Activated naive CD8-positive, alpha-beta T cell treated with anti-CD3 and anti-CD28 coated beads for 36 hours (primary cell): ENCODE measurements at regions not wholly inside any gene's neighbourhood (a gene's known extent, or its start where the extent isn't known, plus 50 kb on each side); places are given as distances from the start of the nearest gene placed in this dataset.
"Not testable (repeated sequence)": the region's sequence is repeated elsewhere in the genome, so short reads cannot be mapped to it uniquely, and the experiment has no call there.

Experiments used
- DNase-seq: peaks from one replicate; pipeline ENCODE4 v3.0.0; 2021
- H3K27ac Mint-ChIP-seq: one replicate; pipeline ENCODE4 v1.8.0; 2022; ENCODE audit warnings: mild to moderate bottlenecking, moderate library complexity, mixed read lengths
- H3K27me3 Mint-ChIP-seq: one replicate; pipeline ENCODE4 v1.8.0; 2022; ENCODE audit warnings: mild to moderate bottlenecking, mixed read lengths
- H3K36me3 Mint-ChIP-seq: one replicate; pipeline ENCODE4 v1.8.0; 2021; ENCODE audit warnings: mild to moderate bottlenecking, mixed read lengths
- H3K4me1 Mint-ChIP-seq: one replicate; pipeline ENCODE4 v1.8.0; 2021; ENCODE audit warnings: mixed read lengths
- H3K4me3 Mint-ChIP-seq: one replicate; pipeline ENCODE4 v1.8.0; 2022; ENCODE audit warnings: mild to moderate bottlenecking, moderate library complexity, mixed read lengths
- H3K9me3 Mint-ChIP-seq: one replicate; pipeline ENCODE4 v1.8.0; 2022; ENCODE audit warnings: mixed read lengths

GRCh38 chr13:63274772-63275171 is 1859.1 kb upstream of the PCDH20 start:
- no peak overlapping the region for H3K4me3 Mint-ChIP-seq
- no peaks in the 10 kb centered on the region for H3K36me3 Mint-ChIP-seq
- H3K27ac Mint-ChIP-seq, result no peak overlapping the region
- no peak for DNase-seq
- no peaks in the 10 kb centered on the region for H3K4me1 Mint-ChIP-seq
- no peaks in the 10 kb centered on the region for H3K27me3 Mint-ChIP-seq
- H3K9me3 Mint-ChIP-seq, result peaks cover 4% of the 10 kb centered on the region

GRCh38 chr13:63249411-63250187 is 1834.0 kb upstream of the PCDH20 start:
- H3K27ac Mint-ChIP-seq, result no peak overlapping the region
- no peak overlapping the region for H3K4me3 Mint-ChIP-seq
- H3K9me3 Mint-ChIP-seq, result peaks cover under 1% of the 10 kb centered on the region
- no peaks in the 10 kb centered on the region for H3K27me3 Mint-ChIP-seq
- H3K36me3 Mint-ChIP-seq, result no peaks in the 10 kb centered on the region
- no peak for DNase-seq
- H3K4me1 Mint-ChIP-seq, result no peaks in the 10 kb centered on the region

- DNase-seq, H3K27ac Mint-ChIP-seq, H3K4me3 Mint-ChIP-seq, H3K9me3 Mint-ChIP-seq, H3K36me3 Mint-ChIP-seq, H3K4me1 Mint-ChIP-seq, H3K27me3 Mint-ChIP-seq: not testable (repeated sequence)
Observed at GRCh38 chr13:63236667-63237396, 1821.2 kb upstream of the PCDH20 start.

- DNase-seq, H3K4me3 Mint-ChIP-seq, H3K27me3 Mint-ChIP-seq, H3K27ac Mint-ChIP-seq, H3K36me3 Mint-ChIP-seq, H3K4me1 Mint-ChIP-seq, H3K9me3 Mint-ChIP-seq: not testable (repeated sequence)
Observed at GRCh38 chr13:63218596-63218995, 1802.9 kb upstream of the PCDH20 start.

GRCh38 chr13:63209330-63210017 is 1793.8 kb upstream of the PCDH20 start:
- H3K9me3 Mint-ChIP-seq, result no peaks in the 10 kb centered on the region
- DNase-seq, result no peak
- no peak overlapping the region for H3K27ac Mint-ChIP-seq
- no peaks in the 10 kb centered on the region for H3K4me1 Mint-ChIP-seq
- H3K27me3 Mint-ChIP-seq, result no peaks in the 10 kb centered on the region
- H3K36me3 Mint-ChIP-seq, result no peaks in the 10 kb centered on the region
- no peak overlapping the region for H3K4me3 Mint-ChIP-seq

- no peak for DNase-seq
- Mint-ChIP-seq H3K36me3 (no peaks in the 10 kb centered on the region), H3K4me3 (no peak overlapping the region), H3K4me1 (no peaks in the 10 kb centered on the region), H3K27me3 (no peaks in the 10 kb centered on the region), H3K9me3 (no peaks in the 10 kb centered on the region), H3K27ac (no peak overlapping the region)
Observed at GRCh38 chr13:63208826-63209225, 1793.2 kb upstream of the PCDH20 start.

- H3K4me3 Mint-ChIP-seq, result no peak overlapping the region
- no peak overlapping the region for H3K27ac Mint-ChIP-seq
- no peaks in the 10 kb centered on the region for H3K9me3 Mint-ChIP-seq
- no peak for DNase-seq
- no peaks in the 10 kb centered on the region for H3K4me1 Mint-ChIP-seq
- no peaks in the 10 kb centered on the region for H3K27me3 Mint-ChIP-seq
- no peaks in the 10 kb centered on the region for H3K36me3 Mint-ChIP-seq
Observed at GRCh38 chr13:63206461-63206860, 1790.8 kb upstream of the PCDH20 start.

GRCh38 chr13:63201493-63201892 is 1785.8 kb upstream of the PCDH20 start:
- H3K36me3 Mint-ChIP-seq, result no peaks in the 10 kb centered on the region
- no peaks in the 10 kb centered on the region for H3K4me1 Mint-ChIP-seq
- H3K27ac Mint-ChIP-seq, result no peak overlapping the region
- H3K27me3 Mint-ChIP-seq, result no peaks in the 10 kb centered on the region
- no peak overlapping the region for H3K4me3 Mint-ChIP-seq
- peaks cover 2% of the 10 kb centered on the region for H3K9me3 Mint-ChIP-seq
- no peak for DNase-seq

GRCh38 chr13:63199508-63199907 is 1783.9 kb upstream of the PCDH20 start:
- no peaks in the 10 kb centered on the region for H3K4me1 Mint-ChIP-seq
- H3K27ac Mint-ChIP-seq, result no peak overlapping the region
- no peak for DNase-seq
- H3K4me3 Mint-ChIP-seq, result no peak overlapping the region
- no peaks in the 10 kb centered on the region for H3K27me3 Mint-ChIP-seq
- H3K36me3 Mint-ChIP-seq, result no peaks in the 10 kb centered on the region
- H3K9me3 Mint-ChIP-seq, result peaks cover 2% of the 10 kb centered on the region

GRCh38 chr13:63198071-63198470 is 1782.4 kb upstream of the PCDH20 start:
- H3K36me3 Mint-ChIP-seq, result no peaks in the 10 kb centered on the region
- no peaks in the 10 kb centered on the region for H3K4me1 Mint-ChIP-seq
- no peaks in the 10 kb centered on the region for H3K27me3 Mint-ChIP-seq
- peaks cover 2% of the 10 kb centered on the region for H3K9me3 Mint-ChIP-seq
- H3K4me3 Mint-ChIP-seq, result no peak overlapping the region
- H3K27ac Mint-ChIP-seq, result no peak overlapping the region
- DNase-seq, result no peak

GRCh38 chr13:63195726-63196125 is 1780.1 kb upstream of the PCDH20 start:
- no peak overlapping the region for H3K27ac Mint-ChIP-seq
- H3K36me3 Mint-ChIP-seq, result no peaks in the 10 kb centered on the region
- H3K27me3 Mint-ChIP-seq, result no peaks in the 10 kb centered on the region
- H3K4me1 Mint-ChIP-seq, result no peaks in the 10 kb centered on the region
- no peak for DNase-seq
- peaks cover 2% of the 10 kb centered on the region for H3K9me3 Mint-ChIP-seq
- no peak overlapping the region for H3K4me3 Mint-ChIP-seq

- H3K27ac Mint-ChIP-seq, result no peak overlapping the region
- H3K36me3 Mint-ChIP-seq, result no peaks in the 10 kb centered on the region
- DNase-seq, result no peak
- H3K27me3 Mint-ChIP-seq, result no peaks in the 10 kb centered on the region
- H3K9me3 Mint-ChIP-seq, result peaks cover 3% of the 10 kb centered on the region
- no peak overlapping the region for H3K4me3 Mint-ChIP-seq
- no peaks in the 10 kb centered on the region for H3K4me1 Mint-ChIP-seq
Observed at GRCh38 chr13:63190742-63191141, 1775.1 kb upstream of the PCDH20 start.

- Mint-ChIP-seq H3K27me3 (no peaks in the 10 kb centered on the region), H3K9me3 (peaks cover 3% of the 10 kb centered on the region), H3K4me3 (no peak overlapping the region), H3K36me3 (no peaks in the 10 kb centered on the region), H3K4me1 (no peaks in the 10 kb centered on the region), H3K27ac (no peak overlapping the region)
- no peak for DNase-seq
Observed at GRCh38 chr13:63190219-63190618, 1774.6 kb upstream of the PCDH20 start.

- Mint-ChIP-seq H3K9me3 (peaks cover 3% of the 10 kb centered on the region), H3K27me3 (no peaks in the 10 kb centered on the region), H3K27ac (no peak overlapping the region), H3K36me3 (no peaks in the 10 kb centered on the region), H3K4me3 (no peak overlapping the region), H3K4me1 (no peaks in the 10 kb centered on the region)
- DNase-seq, result no peak
Observed at GRCh38 chr13:63189712-63190111, 1774.1 kb upstream of the PCDH20 start.

GRCh38 chr13:63184693-63185092 is 1769.0 kb upstream of the PCDH20 start:
- DNase-seq, result no peak
- peaks cover 3% of the 10 kb centered on the region for H3K9me3 Mint-ChIP-seq
- H3K27ac Mint-ChIP-seq, result no peak overlapping the region
- no peaks in the 10 kb centered on the region for H3K27me3 Mint-ChIP-seq
- no peaks in the 10 kb centered on the region for H3K4me1 Mint-ChIP-seq
- H3K4me3 Mint-ChIP-seq, result no peak overlapping the region
- H3K36me3 Mint-ChIP-seq, result no peaks in the 10 kb centered on the region
